Keratinocyte (primary cell): ENCODE measurements at regions not wholly inside any gene's neighbourhood (a gene's known extent, or its start where the extent isn't known, plus 50 kb on each side); places are given as distances from the start of the nearest gene placed in this dataset.
"Not testable (repeated sequence)": the region's sequence is repeated elsewhere in the genome, so short reads cannot be mapped to it uniquely, and the experiment has no call there.

Experiments
- DNase-seq: peaks from one replicate; pipeline ENCODE4 v3.0.0-alpha.2; 2011; ENCODE audit warnings: low read depth, missing footprints, low spot score
- FAIRE-seq: peaks from 2 replicates; lab custom pipeline; 2011; peaks lifted over from hg19 to GRCh38; lab: Jason Lieb, UNC
- H2AFZ ChIP-seq: 2 replicates; pipeline ENCODE4 v1.6.0; 2012; ENCODE audit warnings: low read length, control low read depth, inconsistent platforms; ENCODE audit not compliant: control insufficient read depth
- H3K27ac ChIP-seq: 2 replicates; pipeline ENCODE4 v1.5.1; 2011; ENCODE audit warnings: low read length; ENCODE audit not compliant: control insufficient read depth, insufficient read depth
- H3K27me3 ChIP-seq: 3 replicates; pipeline ENCODE4 v1.6.0; 2011; ENCODE audit warnings: low read length; ENCODE audit not compliant: control insufficient read depth, insufficient read depth; ENCODE audit errors: extremely low read depth
- H3K36me3 ChIP-seq, 2 experiments: 2 replicates in 1 of 2; 3 replicates in 1 of 2; pipeline ENCODE4 v1.5.1; 2011; ENCODE audit warnings: low read length in 2 of 2, mild to moderate bottlenecking in 1 of 2; ENCODE audit not compliant: control insufficient read depth in 2 of 2, insufficient read depth in 2 of 2; ENCODE audit errors: extremely low read depth in 1 of 2
- H3K4me1 ChIP-seq: 3 replicates; pipeline ENCODE4 v1.5.1; 2011; ENCODE audit warnings: low read length; ENCODE audit not compliant: control insufficient read depth, insufficient read depth; ENCODE audit errors: extremely low read depth
- H3K4me2 ChIP-seq: 3 replicates; pipeline ENCODE4 v1.6.0; 2011; ENCODE audit warnings: low read depth, low read length; ENCODE audit not compliant: control insufficient read depth, insufficient read depth; ENCODE audit errors: extremely low read depth
- H3K4me3 ChIP-seq, 3 experiments: fragments of 200-600 bp in 1 of 3; sonication (generic) in 1 of 3; 2 replicates in 2 of 3; 3 replicates in 1 of 3; pipeline ENCODE4 v1.5.1; 2011 to 2016; ENCODE audit warnings: low read length in 3 of 3, mild to moderate bottlenecking in 3 of 3, control low read depth in 2 of 3, inconsistent platforms in 1 of 3, low read depth in 1 of 3, mixed read lengths in 1 of 3, mixed run types in 1 of 3, moderate library complexity in 1 of 3; ENCODE audit not compliant: control insufficient read depth in 2 of 3, insufficient read depth in 2 of 3; ENCODE audit errors: extremely low read depth in 1 of 3
- H3K79me2 ChIP-seq: 2 replicates; pipeline ENCODE4 v1.6.0; 2012; ENCODE audit warnings: low read length; ENCODE audit not compliant: control insufficient read depth, insufficient read depth
- H3K9ac ChIP-seq: 3 replicates; pipeline ENCODE4 v1.6.0; 2011; ENCODE audit warnings: low read length; ENCODE audit not compliant: control insufficient read depth, insufficient read depth; ENCODE audit errors: extremely low read depth
- H3K9me1 ChIP-seq: 3 replicates; pipeline ENCODE4 v1.6.0; 2011; ENCODE audit warnings: low read length; ENCODE audit not compliant: control insufficient read depth, insufficient read depth; ENCODE audit errors: extremely low read depth
- H3K9me3 ChIP-seq: 2 replicates; pipeline ENCODE4 v1.5.1; 2012; ENCODE audit warnings: low read depth, low read length; ENCODE audit not compliant: control insufficient read depth
- H4K20me1 ChIP-seq: 3 replicates; pipeline ENCODE4 v1.6.0; 2011; ENCODE audit warnings: low read length; ENCODE audit not compliant: control insufficient read depth, insufficient read depth; ENCODE audit errors: extremely low read depth
- CTCF ChIP-seq, 3 experiments: IDR thresholded peaks in 1 of 3; conservative IDR thresholded peaks in 1 of 3; optimal IDR thresholded peaks in 1 of 3; 2 replicates in 2 of 3; 3 replicates in 1 of 3; pipeline versions ENCODE3 to v1.5.1; 2011; ENCODE audit warnings: low read length in 3 of 3, mild to moderate bottlenecking in 3 of 3, moderate library complexity in 2 of 3, control low read depth in 1 of 3, inconsistent platforms in 1 of 3; ENCODE audit not compliant: insufficient read depth in 2 of 3; ENCODE audit errors: extremely low read depth in 1 of 3
- EZH2 ChIP-seq: IDR thresholded peaks from one replicate; pipeline ENCODE4 v1.6.1; 2012; ENCODE audit warnings: inconsistent platforms, mild to moderate bottlenecking, low read length, moderate library complexity
- dilution Hi-C: fragments of 300-500 bp; cut with MboI; formaldehyde crosslinking; loops from one replicate; pipeline ENCODE4 v1.7.0; 2020; ENCODE audit warnings: low sequenced_read_pairs; ENCODE audit not compliant: extremely low pct_ligation_motif_present

- H4K20me1 ChIP-seq, H3K4me3 ChIP-seq, dilution Hi-C loops, H3K27ac ChIP-seq, H3K4me2 ChIP-seq, H3K79me2 ChIP-seq, FAIRE-seq, H3K4me1 ChIP-seq, H3K36me3 ChIP-seq, DNase-seq, H3K27me3 ChIP-seq, H3K9me3 ChIP-seq, H3K9ac ChIP-seq, H3K9me1 ChIP-seq, H2AFZ ChIP-seq: not testable (repeated sequence)
Measured at GRCh38 chr4:183044924-183045640, 54.0 kb upstream of the WWC2 start.

GRCh38 chr4:183038436-183038835 is 60.6 kb upstream of the WWC2 start:
- no peaks in the 10 kb centered on the region for H3K27me3 ChIP-seq
- no peaks in the 10 kb centered on the region for H3K9me1 ChIP-seq
- DNase-seq (no peak), FAIRE-seq (no peak)
- no peak overlapping the region for H3K4me2 ChIP-seq
- no peaks in the 10 kb centered on the region for H3K4me1 ChIP-seq
- H3K9me3 ChIP-seq, result no peaks in the 10 kb centered on the region
- H3K79me2 ChIP-seq, result no peaks in the 10 kb centered on the region
- no peak overlapping the region for H3K9ac ChIP-seq
- dilution Hi-C loops, result no loop called here
- H3K4me3 ChIP-seq, result no peak overlapping the region
- H4K20me1 ChIP-seq, result no peaks in the 10 kb centered on the region
- no peak overlapping the region for H3K27ac ChIP-seq
- H3K36me3 ChIP-seq, result no peaks in the 10 kb centered on the region
- no peak overlapping the region for H2AFZ ChIP-seq
- TF ChIP-seq CTCF (optimal IDR thresholded peaks at IDR 0.05 in 1 of 3, IDR thresholded peaks at IDR 0.05 in 1 of 3, conservative IDR thresholded peaks at IDR 0.05 in 1 of 3; ENCODE audit: extremely low read depth in 1 of 3, insufficient read depth in 2 of 3, low read length in 3 of 3) (no peak), EZH2 (no peak)
